HuH-7.5 (cell line): ENCODE measurements at regions not wholly inside any gene's neighbourhood (a gene's known extent, or its start where the extent isn't known, plus 50 kb on each side); places are given as distances from the start of the nearest gene placed in this dataset.
"Not testable (repeated sequence)": the region's sequence is repeated elsewhere in the genome, so short reads cannot be mapped to it uniquely, and the experiment has no call there.

Source experiments
- DNase-seq: peaks from one replicate; pipeline ENCODE4 v3.0.0; 2011; ENCODE audit warnings: low spot score

- DNase-seq = no peak
These were observed 177.9 kb downstream of the TLE3 start for GRCh38 chr15:69919816-69920215.

- DNase-seq = no peak
These were observed 177.5 kb downstream of the TLE3 start for GRCh38 chr15:69920221-69920620.

- no peak for DNase-seq
These were observed 175.8 kb downstream of the TLE3 start for GRCh38 chr15:69921626-69922619.

GRCh38 chr15:69924531-69924930 lies 173.2 kb downstream of the TLE3 start:
- no peak for DNase-seq

GRCh38 chr15:69926006-69926405 lies 171.7 kb downstream of the TLE3 start:
- DNase-seq = no peak

GRCh38 chr15:69926721-69927120 lies 171.0 kb downstream of the TLE3 start:
- DNase-seq = no peak

- DNase-seq = not testable (repeated sequence)
These were observed 168.8 kb downstream of the TLE3 start for GRCh38 chr15:69928890-69929289.

- no peak for DNase-seq
These were observed 167.6 kb downstream of the TLE3 start for GRCh38 chr15:69929905-69930630.

GRCh38 chr15:69930754-69931153 lies 167.0 kb downstream of the TLE3 start:
- DNase-seq = no peak

- DNase-seq = no peak
These were observed 166.6 kb downstream of the TLE3 start for GRCh38 chr15:69931156-69931555.

GRCh38 chr15:69934607-69935006 lies 163.1 kb downstream of the TLE3 start:
- DNase-seq = no peak

- no peak for DNase-seq
These were observed 157.9 kb downstream of the TLE3 start for GRCh38 chr15:69939513-69940440.

GRCh38 chr15:69940441-69941300 lies 157.0 kb downstream of the TLE3 start:
- DNase-seq = no peak

GRCh38 chr15:69941301-69941605 lies 156.5 kb downstream of the TLE3 start:
- DNase-seq = no peak

GRCh38 chr15:69941706-69942495 lies 155.8 kb downstream of the TLE3 start:
- no peak for DNase-seq

- no peak for DNase-seq
These were observed 154.1 kb downstream of the TLE3 start for GRCh38 chr15:69943637-69944036.

GRCh38 chr15:69945729-69946128 lies 152.0 kb downstream of the TLE3 start:
- DNase-seq = no peak

- DNase-seq = no peak
These were observed 150.8 kb downstream of the TLE3 start for GRCh38 chr15:69946870-69947269.

- no peak for DNase-seq
These were observed 150.3 kb downstream of the TLE3 start for GRCh38 chr15:69947394-69947793.

GRCh38 chr15:69949485-69949884 lies 148.2 kb downstream of the TLE3 start:
- DNase-seq = no peak
